ENCODE measurements at regions not wholly inside any gene's neighbourhood (a gene's known extent, or its start where the extent isn't known, plus 50 kb on each side); places are given as distances from the start of the nearest gene placed in this dataset.
"Not testable (repeated sequence)": the region's sequence is repeated elsewhere in the genome, so short reads cannot be mapped to it uniquely, and the experiment has no call there.

GRCh38 chr4:77501851-77502250 is 103.8 kb upstream of the CXCL13 start:
- FAIRE-seq, result peak; percentile 73
- DNase-seq (ENCODE audit: low spot score), result peak; percentile 42

GRCh38 chr4:77504407-77504806 is 101.2 kb upstream of the CXCL13 start:
- DNase-seq (ENCODE audit: low spot score) (no peak), FAIRE-seq (no peak)

GRCh38 chr4:77505275-77505957 is 100.2 kb upstream of the CXCL13 start:
- DNase-seq (ENCODE audit: low spot score) (no peak), FAIRE-seq (no peak)

- FAIRE-seq (no peak), DNase-seq (ENCODE audit: low spot score) (no peak)
These were observed 99.7 kb upstream of the CXCL13 start for GRCh38 chr4:77505958-77506319.

- FAIRE-seq (no peak), DNase-seq (ENCODE audit: low spot score) (no peak)
These were observed 95.3 kb upstream of the CXCL13 start for GRCh38 chr4:77510367-77510766.

- FAIRE-seq, result no peak
- DNase-seq (ENCODE audit: low spot score), result no peak
These were observed 80.1 kb upstream of the CXCL13 start for GRCh38 chr4:77525538-77525937.

GRCh38 chr4:77527900-77528299 is 77.7 kb upstream of the CXCL13 start:
- DNase-seq (ENCODE audit: low spot score); FAIRE-seq: not testable (repeated sequence)

- peak; percentile 62 for DNase-seq (ENCODE audit: low spot score)
These were observed 67.5 kb upstream of the CXCL13 start for GRCh38 chr4:77538144-77538543.

GRCh38 chr4:77538574-77539157 is 67.0 kb upstream of the CXCL13 start:
- FAIRE-seq, result peak; percentile 75
- DNase-seq (ENCODE audit: low spot score), result peak; percentile 75

More at GRCh38 chr4:77538144-77538543, 67.5 kb upstream of the CXCL13 start:
- peak; percentile 85 for FAIRE-seq

All from RCC 7860 (cell line).